ENCODE measurements at regions not wholly inside any gene's neighbourhood (a gene's known extent, or its start where the extent isn't known, plus 50 kb on each side); places are given as distances from the start of the nearest gene placed in this dataset.
"Not testable (repeated sequence)": the region's sequence is repeated elsewhere in the genome, so short reads cannot be mapped to it uniquely, and the experiment has no call there.

- no peak overlapping the region for H3K27ac ChIP-seq
- H3K4me1 ChIP-seq, result no peaks in the 10 kb centered on the region
- no peaks in the 10 kb centered on the region for H3K36me3 ChIP-seq
- no peak overlapping the region for H3K4me3 ChIP-seq
- DNase-seq (ENCODE audit: low spot score in 2 of 2), result no peak
- no peaks in the 10 kb centered on the region for H3K27me3 ChIP-seq
- intact Hi-C loops (cut with DNase I; ENCODE audit: low total_unique reads), result no loop called here
- no peaks in the 10 kb centered on the region for H3K9me3 ChIP-seq
- TF ChIP-seq CTCF (IDR thresholded peaks at IDR 0.05) (no peak), POLR2AphosphoS5 (IDR thresholded peaks at IDR 0.05) (no peak), POLR2A (IDR thresholded peaks at IDR 0.05) (no peak)
These were observed 558.8 kb upstream of the GRIA3 start for GRCh38 chrX:122625239-122625638.

- no peak for DNase-seq (ENCODE audit: low spot score in 2 of 2)
- Histone ChIP-seq H3K4me3 (no peak overlapping the region), H3K27ac (no peak overlapping the region), H3K9me3 (no peaks in the 10 kb centered on the region), H3K27me3 (no peaks in the 10 kb centered on the region), H3K4me1 (no peaks in the 10 kb centered on the region), H3K36me3 (no peaks in the 10 kb centered on the region)
- intact Hi-C loops (cut with DNase I; ENCODE audit: low total_unique reads), result no loop called here
- TF ChIP-seq CTCF (IDR thresholded peaks at IDR 0.05) (no peak), POLR2AphosphoS5 (IDR thresholded peaks at IDR 0.05) (no peak), POLR2A (IDR thresholded peaks at IDR 0.05) (no peak)
These were observed 558.3 kb upstream of the GRIA3 start for GRCh38 chrX:122625821-122626220.

- Histone ChIP-seq H3K9me3 (no peaks in the 10 kb centered on the region), H3K27ac (no peak overlapping the region), H3K4me3 (no peak overlapping the region), H3K36me3 (no peaks in the 10 kb centered on the region), H3K27me3 (no peaks in the 10 kb centered on the region), H3K4me1 (no peaks in the 10 kb centered on the region)
- intact Hi-C loops (cut with DNase I; ENCODE audit: low total_unique reads), result no loop called here
- no peak for DNase-seq (ENCODE audit: low spot score in 2 of 2)
- TF ChIP-seq POLR2AphosphoS5 (IDR thresholded peaks at IDR 0.05), result no peak
- TF ChIP-seq CTCF (IDR thresholded peaks at IDR 0.05), result no peak
- TF ChIP-seq POLR2A (IDR thresholded peaks at IDR 0.05), result no peak
These were observed 557.2 kb upstream of the GRIA3 start for GRCh38 chrX:122626871-122627270.

- no peak overlapping the region for H3K4me3 ChIP-seq
- TF ChIP-seq POLR2AphosphoS5 (IDR thresholded peaks at IDR 0.05) (no peak), POLR2A (IDR thresholded peaks at IDR 0.05) (no peak)
- no peaks in the 10 kb centered on the region for H3K9me3 ChIP-seq
- DNase-seq (ENCODE audit: low spot score in 2 of 2), result no peak
- H3K27me3 ChIP-seq, result no peaks in the 10 kb centered on the region
- no peaks in the 10 kb centered on the region for H3K36me3 ChIP-seq
- no peak overlapping the region for H3K27ac ChIP-seq
- H3K4me1 ChIP-seq, result no peaks in the 10 kb centered on the region
- intact Hi-C loops (cut with DNase I; ENCODE audit: low total_unique reads), result no loop called here
These were observed 542.9 kb upstream of the GRIA3 start for GRCh38 chrX:122641136-122641535.

- no peaks in the 10 kb centered on the region for H3K9me3 ChIP-seq
- no peak overlapping the region for H3K27ac ChIP-seq
- H3K4me1 ChIP-seq, result no peaks in the 10 kb centered on the region
- no peak overlapping the region for H3K4me3 ChIP-seq
- TF ChIP-seq POLR2A (IDR thresholded peaks at IDR 0.05) (no peak), CTCF (IDR thresholded peaks at IDR 0.05) (no peak), POLR2AphosphoS5 (IDR thresholded peaks at IDR 0.05) (no peak)
- intact Hi-C loops (cut with DNase I; ENCODE audit: low total_unique reads), result no loop called here
- no peak for DNase-seq (ENCODE audit: low spot score in 2 of 2)
- no peaks in the 10 kb centered on the region for H3K36me3 ChIP-seq
- no peaks in the 10 kb centered on the region for H3K27me3 ChIP-seq
These were observed 542.3 kb upstream of the GRIA3 start for GRCh38 chrX:122641826-122642225.

- H3K36me3 ChIP-seq; intact Hi-C loops (cut with DNase I; ENCODE audit: low total_unique reads); H3K27ac ChIP-seq; H3K4me1 ChIP-seq; H3K4me3 ChIP-seq; H3K27me3 ChIP-seq; DNase-seq (ENCODE audit: low spot score in 2 of 2); H3K9me3 ChIP-seq: not testable (repeated sequence)
These were observed 528.8 kb upstream of the GRIA3 start for GRCh38 chrX:122655256-122655655.
